ENCODE measurements at regions not wholly inside any gene's neighbourhood (a gene's known extent, or its start where the extent isn't known, plus 50 kb on each side); places are given as distances from the start of the nearest gene placed in this dataset.
"Not testable (repeated sequence)": the region's sequence is repeated elsewhere in the genome, so short reads cannot be mapped to it uniquely, and the experiment has no call there.

DNA sequence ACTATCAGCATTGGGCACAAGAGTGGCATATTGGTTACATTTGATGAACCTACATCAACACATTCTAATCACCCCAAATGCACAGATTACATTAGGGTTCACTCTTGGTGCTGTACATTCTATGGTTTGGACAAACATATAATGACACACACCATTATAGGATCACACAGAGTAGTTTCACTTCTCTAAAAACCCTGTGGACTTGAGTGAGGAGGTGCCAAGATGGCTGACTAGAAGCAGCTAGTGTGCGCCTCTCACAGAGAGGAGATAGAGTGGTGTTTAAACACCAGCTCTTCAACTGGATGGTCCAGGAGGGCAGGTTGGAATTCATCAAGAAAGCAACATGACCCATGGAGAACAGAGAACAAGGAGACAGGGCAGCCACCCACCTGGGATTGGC, 265.6 kb downstream of the TDRD3 start:
- TF ChIP-seq, protein P1, sequence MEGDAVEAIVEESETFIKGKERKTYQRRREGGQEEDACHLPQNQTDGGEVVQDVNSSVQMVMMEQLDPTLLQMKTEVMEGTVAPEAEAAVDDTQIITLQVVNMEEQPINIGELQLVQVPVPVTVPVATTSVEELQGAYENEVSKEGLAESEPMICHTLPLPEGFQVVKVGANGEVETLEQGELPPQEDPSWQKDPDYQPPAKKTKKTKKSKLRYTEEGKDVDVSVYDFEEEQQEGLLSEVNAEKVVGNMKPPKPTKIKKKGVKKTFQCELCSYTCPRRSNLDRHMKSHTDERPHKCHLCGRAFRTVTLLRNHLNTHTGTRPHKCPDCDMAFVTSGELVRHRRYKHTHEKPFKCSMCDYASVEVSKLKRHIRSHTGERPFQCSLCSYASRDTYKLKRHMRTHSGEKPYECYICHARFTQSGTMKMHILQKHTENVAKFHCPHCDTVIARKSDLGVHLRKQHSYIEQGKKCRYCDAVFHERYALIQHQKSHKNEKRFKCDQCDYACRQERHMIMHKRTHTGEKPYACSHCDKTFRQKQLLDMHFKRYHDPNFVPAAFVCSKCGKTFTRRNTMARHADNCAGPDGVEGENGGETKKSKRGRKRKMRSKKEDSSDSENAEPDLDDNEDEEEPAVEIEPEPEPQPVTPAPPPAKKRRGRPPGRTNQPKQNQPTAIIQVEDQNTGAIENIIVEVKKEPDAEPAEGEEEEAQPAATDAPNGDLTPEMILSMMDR (IDR thresholded peaks at IDR 0.05; ENCODE audit: extremely low read depth, missing control alignments): no peak
- no peak for DNase-seq (ENCODE audit: low spot score)

DNA sequence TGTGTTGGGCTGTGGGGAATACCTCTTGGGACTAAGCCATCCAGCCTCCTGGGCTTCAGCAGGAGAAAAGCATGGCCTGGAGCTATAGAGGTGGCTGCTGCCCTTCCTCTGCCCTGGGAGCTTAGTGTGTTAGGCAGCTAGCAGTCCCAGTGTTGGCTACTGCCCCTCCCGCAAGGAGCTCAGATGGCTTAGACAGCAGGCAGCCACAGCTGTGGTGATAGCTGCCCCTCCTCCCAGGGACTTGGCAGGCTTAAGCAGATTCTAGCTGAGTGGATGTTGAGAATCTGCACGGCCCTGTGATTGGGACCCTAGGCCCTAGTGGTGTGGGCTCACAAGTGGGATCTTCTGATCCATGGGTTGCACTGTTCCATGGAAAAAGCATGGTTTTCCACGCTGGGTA, 264.5 kb downstream of the TDRD3 start:
- TF ChIP-seq, protein P1 (IDR thresholded peaks at IDR 0.05; ENCODE audit: extremely low read depth, missing control alignments): no peak
- DNase-seq (ENCODE audit: low spot score): no peak

DNA sequence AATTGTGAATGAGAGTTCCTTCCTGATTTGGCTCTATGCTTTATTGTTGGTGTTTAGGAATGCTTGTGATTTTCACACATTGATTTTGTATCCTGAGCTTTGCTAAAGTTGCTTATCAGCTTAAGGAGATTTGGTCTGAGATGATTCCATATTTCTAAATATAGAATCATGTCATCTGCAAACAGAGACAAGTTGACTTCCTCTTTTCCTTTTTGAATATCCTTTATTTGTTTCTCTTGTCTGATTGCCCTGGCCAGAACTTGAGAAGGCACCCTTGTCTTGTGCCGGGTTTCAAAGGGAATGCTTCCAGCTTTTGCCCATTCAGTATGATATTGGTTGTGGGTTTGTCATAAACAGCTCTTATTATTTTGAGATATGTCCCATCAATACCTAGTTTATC, 260.6 kb downstream of the TDRD3 start:
- DNase-seq (ENCODE audit: low spot score): not testable (repeated sequence)

DNA sequence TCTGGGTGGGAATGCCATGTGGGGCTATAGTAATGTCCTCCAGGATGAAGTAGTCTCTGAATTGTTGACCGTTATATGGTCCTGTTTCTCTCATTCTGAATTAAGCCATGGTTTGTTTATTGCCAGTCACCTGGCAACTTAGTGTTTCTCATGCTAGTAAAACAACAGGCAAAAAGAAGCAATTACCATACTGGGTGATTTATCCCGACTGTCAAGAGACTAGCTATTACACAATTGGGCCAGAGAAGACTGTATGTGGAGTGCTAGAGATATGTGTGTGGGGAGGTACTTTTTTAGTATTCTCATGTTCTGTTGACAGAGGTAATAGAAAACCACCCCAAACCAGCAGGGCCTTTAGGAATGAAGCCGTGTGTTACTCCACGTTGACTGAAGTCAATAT, 258.2 kb downstream of the TDRD3 start:
- no peak for DNase-seq (ENCODE audit: low spot score)
- TF ChIP-seq, protein P1 (IDR thresholded peaks at IDR 0.05; ENCODE audit: extremely low read depth, missing control alignments): no peak

DNA sequence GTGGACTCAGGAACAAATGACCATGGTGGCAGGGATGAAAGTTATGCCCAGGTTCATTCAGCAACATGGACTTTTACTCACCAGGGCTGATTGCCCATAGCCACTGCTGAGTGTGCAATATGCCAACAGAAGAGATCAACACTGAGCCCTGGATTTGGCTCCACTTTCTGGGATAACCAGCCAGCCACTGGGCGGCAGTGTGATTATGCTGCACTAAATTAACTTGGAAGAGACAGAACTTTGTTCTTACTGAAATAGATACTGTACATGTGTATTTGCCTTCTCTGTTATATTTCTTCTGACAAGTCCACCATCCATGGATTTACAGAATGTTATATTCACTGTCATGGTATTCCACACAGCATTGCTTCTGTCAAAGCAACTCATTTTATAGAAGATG, 257.4 kb downstream of the TDRD3 start:
- TF ChIP-seq, protein P1 (IDR thresholded peaks at IDR 0.05; ENCODE audit: extremely low read depth, missing control alignments): peak; percentile 18
- DNase-seq (ENCODE audit: low spot score): no peak

DNA sequence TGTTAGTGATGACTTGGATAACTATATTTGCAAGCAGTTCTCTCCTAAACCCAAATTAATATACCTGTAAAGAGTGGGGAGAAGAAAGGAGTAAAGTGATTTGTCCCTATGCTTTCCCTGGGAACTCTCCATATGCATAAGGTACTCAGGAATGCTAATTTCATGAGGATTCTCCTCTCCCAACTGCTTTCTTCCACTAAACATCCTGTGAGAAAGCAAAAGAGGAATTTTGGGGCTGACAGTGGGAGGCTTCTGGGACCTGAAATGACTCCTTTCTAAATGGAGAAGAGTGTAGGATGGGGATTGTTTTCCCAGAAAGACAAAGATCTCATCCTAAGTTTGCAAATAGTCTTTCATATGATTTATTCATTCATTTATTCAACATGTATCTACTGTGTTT, 250.5 kb downstream of the TDRD3 start:
- DNase-seq (ENCODE audit: low spot score): no peak
- TF ChIP-seq, protein P1 (IDR thresholded peaks at IDR 0.05; ENCODE audit: extremely low read depth, missing control alignments): no peak

DNA sequence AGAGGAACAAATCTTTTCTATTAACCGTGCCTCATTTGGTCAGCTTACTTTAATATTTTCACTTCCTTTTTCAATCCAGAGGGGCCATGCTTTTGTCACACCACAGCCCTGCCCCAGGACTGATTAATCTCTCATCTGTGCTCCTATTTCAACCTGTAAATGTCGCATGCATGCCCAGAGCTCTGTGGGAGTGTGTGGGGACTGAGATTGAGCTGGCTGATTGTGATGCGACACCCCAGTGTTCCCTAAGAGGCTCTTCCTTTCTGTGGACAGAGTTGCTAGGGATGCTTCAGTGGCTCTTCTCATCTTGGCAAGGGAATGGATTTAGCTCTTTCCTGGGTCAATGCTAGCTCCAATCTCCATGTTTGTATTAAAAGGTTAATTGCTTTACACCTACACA, 249.6 kb downstream of the TDRD3 start:
- TF ChIP-seq, protein P1 (IDR thresholded peaks at IDR 0.05; ENCODE audit: extremely low read depth, missing control alignments): no peak
- no peak for DNase-seq (ENCODE audit: low spot score)

DNA sequence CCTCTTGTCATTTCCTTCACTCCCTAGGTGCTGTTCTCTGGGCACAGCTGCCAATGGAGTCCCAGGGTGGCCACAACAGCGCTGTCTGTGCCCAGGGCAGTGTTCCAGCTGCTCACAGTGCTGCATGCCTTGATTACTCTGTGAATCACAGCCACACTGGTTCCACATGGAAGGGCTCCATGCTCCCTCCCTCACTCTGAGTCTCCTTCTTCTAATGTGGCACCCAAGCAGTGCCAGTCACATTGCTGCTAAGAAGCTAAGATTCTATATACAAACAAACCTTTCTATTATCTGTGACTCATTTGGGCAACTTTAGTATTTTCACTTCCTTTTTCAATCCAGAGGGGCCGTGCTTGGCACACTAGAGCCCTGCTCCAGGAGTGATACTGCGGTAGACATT, 248.7 kb downstream of the TDRD3 start:
- DNase-seq (ENCODE audit: low spot score): no peak
- TF ChIP-seq, protein P1 (IDR thresholded peaks at IDR 0.05; ENCODE audit: extremely low read depth, missing control alignments): no peak
